ENCODE measurements at regions not wholly inside any gene's neighbourhood (a gene's known extent, or its start where the extent isn't known, plus 50 kb on each side); places are given as distances from the start of the nearest gene placed in this dataset.

GRCh38 chr5:15285901-15286583, 213.9 kb upstream of the FBXL7 start:
- TF ChIP-seq POLR2AphosphoS5 (IDR thresholded peaks at IDR 0.05) (no peak), POLR2A (IDR thresholded peaks at IDR 0.05; ENCODE audit: low read depth) (no peak), CTCF (IDR thresholded peaks at IDR 0.05) (no peak), EP300 (IDR thresholded peaks at IDR 0.05) (no peak)

Data from esophagus muscularis mucosa (tissue), 4 donors.